GM19452 (cell line): ENCODE measurements at regions not wholly inside any gene's neighbourhood (a gene's known extent, or its start where the extent isn't known, plus 50 kb on each side); places are given as distances from the start of the nearest gene placed in this dataset.
"Not testable (repeated sequence)": the region's sequence is repeated elsewhere in the genome, so short reads cannot be mapped to it uniquely, and the experiment has no call there.

Source experiments
- ATAC-seq: cut with Tn5 transposase; IDR thresholded peaks from one replicate; pipeline ENCODE4 v1.9.1; 2021; ENCODE audit not compliant: unreplicated experiment

GRCh38 chr1:163472651-163473248, 151.0 kb downstream of the NUF2 start:
- ATAC-seq, result no peak

- ATAC-seq, result no peak
These were observed 155.6 kb downstream of the NUF2 start for GRCh38 chr1:163477276-163477830.

GRCh38 chr1:163498391-163499330, 176.9 kb downstream of the NUF2 start:
- not testable (repeated sequence) for ATAC-seq

- ATAC-seq, result no peak
These were observed 182.7 kb downstream of the NUF2 start for GRCh38 chr1:163504331-163504978.

GRCh38 chr1:163509114-163509513, 187.4 kb downstream of the NUF2 start:
- no peak for ATAC-seq

GRCh38 chr1:163512349-163512989, 190.7 kb downstream of the NUF2 start:
- ATAC-seq, result no peak

GRCh38 chr1:163523375-163524029, 201.7 kb downstream of the NUF2 start:
- no peak for ATAC-seq

- ATAC-seq, result peak; percentile 66
These were observed 207.1 kb downstream of the NUF2 start for GRCh38 chr1:163528710-163529348.

GRCh38 chr1:163531345-163531744, 209.6 kb downstream of the NUF2 start:
- no peak for ATAC-seq

GRCh38 chr1:163535401-163535800, 213.6 kb downstream of the NUF2 start:
- no peak for ATAC-seq

GRCh38 chr1:163535807-163536206, 214.1 kb downstream of the NUF2 start:
- no peak for ATAC-seq

- no peak for ATAC-seq
These were observed 216.1 kb downstream of the NUF2 start for GRCh38 chr1:163537809-163538208.

- no peak for ATAC-seq
These were observed 216.9 kb downstream of the NUF2 start for GRCh38 chr1:163538667-163539066.

- no peak for ATAC-seq
These were observed 219.0 kb downstream of the NUF2 start for GRCh38 chr1:163540727-163541126.

- no peak for ATAC-seq
These were observed 222.7 kb downstream of the NUF2 start for GRCh38 chr1:163544441-163544840.

- no peak for ATAC-seq
These were observed 236.4 kb downstream of the NUF2 start for GRCh38 chr1:163558162-163558561.

- no peak for ATAC-seq
These were observed 240.0 kb downstream of the NUF2 start for GRCh38 chr1:163561580-163562295.

- ATAC-seq, result no peak
These were observed 240.6 kb downstream of the NUF2 start for GRCh38 chr1:163562355-163562754.

- no peak for ATAC-seq
These were observed 243.4 kb downstream of the NUF2 start for GRCh38 chr1:163565166-163565565.
